MM.1S (cell line): ENCODE measurements at regions not wholly inside any gene's neighbourhood (a gene's known extent, or its start where the extent isn't known, plus 50 kb on each side); places are given as distances from the start of the nearest gene placed in this dataset.

Experiments used
- DNase-seq: peaks from one replicate; pipeline ENCODE4 v3.0.0-alpha.2; 2015
- H2AFZ ChIP-seq: fragments of 300-600 bp; sonication (generic); 2 replicates; pipeline ENCODE4 v1.6.0; 2016; ENCODE audit warnings: antibody characterized with exemption, low read length
- H3F3A ChIP-seq: fragments of 300-600 bp; sonication (generic); 2 replicates; pipeline ENCODE4 v1.6.1; 2016; ENCODE audit warnings: mild to moderate bottlenecking, antibody characterized with exemption, low read length, moderate library complexity, mixed read lengths; ENCODE audit not compliant: insufficient read depth
- H3K27ac ChIP-seq: fragments of 300-600 bp; sonication (generic); 2 replicates; pipeline ENCODE4 v1.5.1; 2016; ENCODE audit warnings: mild to moderate bottlenecking, low read length
- H3K27me3 ChIP-seq: fragments of 300-600 bp; sonication (generic); replicated peaks from 2 replicates; pipeline ENCODE4 v1.6.0; 2016; ENCODE audit warnings: low read length; ENCODE audit not compliant: insufficient read depth
- H3K36me3 ChIP-seq: fragments of 300-600 bp; sonication (generic); replicated peaks from 2 replicates; pipeline ENCODE4 v1.6.1; 2016; ENCODE audit warnings: mild to moderate bottlenecking, low read length, mixed read lengths; ENCODE audit not compliant: insufficient read depth
- H3K4me1 ChIP-seq: fragments of 300-600 bp; sonication (generic); 2 replicates; pipeline ENCODE4 v1.6.1; 2016; ENCODE audit warnings: low read length, mixed read lengths
- H3K4me2 ChIP-seq: fragments of 300-600 bp; sonication (generic); 2 replicates; pipeline ENCODE4 v1.6.0; 2016; ENCODE audit warnings: low read depth, low read length
- H3K4me3 ChIP-seq: fragments of 300-600 bp; sonication (generic); 2 replicates; pipeline ENCODE4 v1.5.1; 2016; ENCODE audit warnings: low read length, mixed read lengths
- H3K79me2 ChIP-seq: fragments of 300-600 bp; sonication (generic); 2 replicates; pipeline ENCODE4 v1.6.1; 2016; ENCODE audit warnings: mixed run types, low read length, mixed read lengths
- H3K9ac ChIP-seq: fragments of 300-600 bp; sonication (generic); 2 replicates; pipeline ENCODE4 v1.6.1; 2016; ENCODE audit warnings: low read length, mixed read lengths
- H3K9me2 ChIP-seq: fragments of 300-600 bp; sonication (generic); replicated peaks from 2 replicates; pipeline ENCODE4 v1.6.1; 2016; ENCODE audit warnings: mild to moderate bottlenecking, low read length, mixed read lengths; ENCODE audit not compliant: insufficient read depth
- H3K9me3 ChIP-seq: fragments of 300-600 bp; sonication (generic); replicated peaks from 2 replicates; pipeline ENCODE4 v1.6.1; 2016; ENCODE audit warnings: mild to moderate bottlenecking, low read length, mixed read lengths; ENCODE audit not compliant: insufficient read depth
- H4K20me1 ChIP-seq: fragments of 300-600 bp; sonication (generic); 2 replicates; pipeline ENCODE4 v1.6.1; 2016; ENCODE audit warnings: mild to moderate bottlenecking, low read length, moderate library complexity, mixed read lengths; ENCODE audit not compliant: insufficient read depth
- EZH2 ChIP-seq: fragments of 300-600 bp; sonication (generic); optimal IDR thresholded peaks from 2 replicates; pipeline ENCODE3; 2017; ENCODE audit warnings: low read depth, mild to moderate bottlenecking, antibody characterized with exemption, low read length, mixed read lengths
- EZH2phosphoT487 ChIP-seq: fragments of 300-600 bp; sonication (generic); IDR thresholded peaks from 2 replicates; pipeline ENCODE4 v1.6.1; 2018; ENCODE audit warnings: antibody characterized with exemption, low read length
- TF ChIP-seq, protein P1 (sequence below): fragments of 300-600 bp; sonication (generic); IDR thresholded peaks from 2 replicates; pipeline ENCODE4 v1.5.1; 2016; ENCODE audit warnings: antibody characterized with exemption, low read length, mixed read lengths

DNA sequence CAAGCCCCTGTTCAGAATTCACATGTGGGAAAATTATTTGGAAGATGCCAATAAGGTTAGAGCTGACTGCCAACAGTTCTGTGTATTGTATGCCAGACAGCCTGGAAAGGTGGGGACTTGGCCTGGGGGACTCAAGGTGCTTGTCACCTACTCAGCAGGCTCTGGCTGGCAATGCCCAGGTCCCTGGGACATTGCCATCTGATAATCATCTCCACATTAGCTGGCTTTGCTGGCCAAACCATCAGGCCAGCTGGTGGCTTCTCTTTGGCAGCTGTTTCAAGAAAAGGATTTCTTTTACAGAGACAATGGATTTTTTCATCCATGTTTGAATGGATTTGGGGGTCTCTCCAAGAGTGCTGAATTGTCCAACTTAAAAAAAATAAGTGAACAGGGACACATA is 165.2 kb downstream of the BRMS1L start:
- TF ChIP-seq, protein P1, sequence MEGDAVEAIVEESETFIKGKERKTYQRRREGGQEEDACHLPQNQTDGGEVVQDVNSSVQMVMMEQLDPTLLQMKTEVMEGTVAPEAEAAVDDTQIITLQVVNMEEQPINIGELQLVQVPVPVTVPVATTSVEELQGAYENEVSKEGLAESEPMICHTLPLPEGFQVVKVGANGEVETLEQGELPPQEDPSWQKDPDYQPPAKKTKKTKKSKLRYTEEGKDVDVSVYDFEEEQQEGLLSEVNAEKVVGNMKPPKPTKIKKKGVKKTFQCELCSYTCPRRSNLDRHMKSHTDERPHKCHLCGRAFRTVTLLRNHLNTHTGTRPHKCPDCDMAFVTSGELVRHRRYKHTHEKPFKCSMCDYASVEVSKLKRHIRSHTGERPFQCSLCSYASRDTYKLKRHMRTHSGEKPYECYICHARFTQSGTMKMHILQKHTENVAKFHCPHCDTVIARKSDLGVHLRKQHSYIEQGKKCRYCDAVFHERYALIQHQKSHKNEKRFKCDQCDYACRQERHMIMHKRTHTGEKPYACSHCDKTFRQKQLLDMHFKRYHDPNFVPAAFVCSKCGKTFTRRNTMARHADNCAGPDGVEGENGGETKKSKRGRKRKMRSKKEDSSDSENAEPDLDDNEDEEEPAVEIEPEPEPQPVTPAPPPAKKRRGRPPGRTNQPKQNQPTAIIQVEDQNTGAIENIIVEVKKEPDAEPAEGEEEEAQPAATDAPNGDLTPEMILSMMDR = no peak
- TF ChIP-seq EZH2 (no peak), EZH2phosphoT487 (no peak)
- Histone ChIP-seq H3K4me3 (no peak overlapping the region), H3K27me3 (no peaks in the 10 kb centered on the region)

DNA sequence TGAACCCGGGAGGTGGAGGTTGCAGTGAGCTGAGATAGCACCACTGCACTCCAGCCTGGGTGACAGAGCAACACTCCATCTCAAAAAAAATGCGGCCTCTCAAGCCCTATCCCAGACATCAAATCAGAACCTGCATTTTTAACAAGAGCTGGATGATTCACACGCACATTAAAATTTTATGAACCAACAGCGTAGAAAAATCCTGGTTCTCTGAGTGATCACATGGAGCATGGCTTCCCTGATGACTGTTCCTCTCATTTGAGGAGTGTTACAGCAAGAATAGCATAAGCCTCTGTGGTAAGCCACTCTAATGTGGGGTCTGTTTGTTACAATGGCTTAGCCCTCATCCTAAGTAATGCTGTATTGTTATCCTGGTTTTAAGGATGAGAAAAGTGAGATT is 163.6 kb downstream of the BRMS1L start:
- H3K9me2 ChIP-seq = no peaks in the 10 kb centered on the region
- no peaks in the 10 kb centered on the region for H3K36me3 ChIP-seq
- H3K9me3 ChIP-seq = no peaks in the 10 kb centered on the region
- no peaks in the 10 kb centered on the region for H4K20me1 ChIP-seq
- no peak overlapping the region for H3K4me2 ChIP-seq
- H3K27me3 ChIP-seq = no peaks in the 10 kb centered on the region
- no peak overlapping the region for H3K27ac ChIP-seq
- TF ChIP-seq, protein P1 = no peak
- no peak for TF ChIP-seq EZH2phosphoT487
- TF ChIP-seq EZH2 = no peak
- no peaks in the 10 kb centered on the region for H3F3A ChIP-seq
- no peaks in the 10 kb centered on the region for H3K4me1 ChIP-seq
- no peak overlapping the region for H3K4me3 ChIP-seq
- no peak overlapping the region for H3K9ac ChIP-seq
- no peak overlapping the region for H2AFZ ChIP-seq
- DNase-seq = no peak
- H3K79me2 ChIP-seq = no peaks in the 10 kb centered on the region

More for the DNA sequence above, 165.2 kb downstream of the BRMS1L start:
- Histone ChIP-seq H3K79me2 (no peaks in the 10 kb centered on the region), H3K27ac (no peak overlapping the region), H3K4me2 (no peak overlapping the region), H3K9ac (no peak overlapping the region), H3F3A (no peaks in the 10 kb centered on the region), H3K9me3 (no peaks in the 10 kb centered on the region), H2AFZ (no peak overlapping the region), H3K9me2 (no peaks in the 10 kb centered on the region), H4K20me1 (no peaks in the 10 kb centered on the region), H3K4me1 (no peaks in the 10 kb centered on the region), H3K36me3 (no peaks in the 10 kb centered on the region)
- no peak for DNase-seq

DNA sequence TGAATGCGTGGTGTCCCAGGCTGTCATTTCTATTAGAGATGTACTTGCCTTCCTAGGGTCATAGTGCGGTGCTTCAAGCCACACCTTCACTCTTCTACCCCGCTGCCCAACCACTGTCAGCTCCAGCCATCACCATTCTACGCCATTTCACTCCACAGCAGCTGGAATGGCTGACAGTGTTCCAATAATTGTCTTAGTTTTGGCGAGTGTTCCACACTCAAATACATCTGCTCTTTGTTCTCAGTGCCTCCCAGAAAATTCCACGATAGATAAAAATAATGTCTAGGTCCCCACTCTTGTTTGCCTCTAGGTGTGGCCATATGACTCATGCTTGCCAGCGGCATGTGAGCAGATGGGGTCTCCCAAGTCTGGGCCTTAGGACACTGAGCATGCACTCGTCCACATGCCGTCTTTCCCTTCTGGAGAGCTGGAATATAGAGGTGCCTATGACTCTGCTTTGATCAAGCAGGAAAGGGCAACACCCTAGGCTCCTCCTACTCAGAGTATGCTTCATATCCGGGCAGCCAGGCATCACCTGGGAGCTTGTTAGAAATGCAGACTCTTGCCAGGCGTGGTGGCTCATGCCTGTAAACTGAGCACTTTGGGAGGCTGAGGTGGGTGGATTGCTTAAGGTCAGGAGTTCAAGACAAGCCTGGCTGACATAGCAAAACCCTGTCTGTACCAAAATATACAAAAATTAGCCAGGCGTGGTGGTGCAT is 163.0 kb downstream of the BRMS1L start:
- Histone ChIP-seq H3K4me2 (no peak overlapping the region), H3F3A (no peaks in the 10 kb centered on the region), H3K27ac (no peak overlapping the region), H3K36me3 (no peaks in the 10 kb centered on the region), H3K9me2 (no peaks in the 10 kb centered on the region), H3K79me2 (no peaks in the 10 kb centered on the region), H3K4me3 (no peak overlapping the region), H3K27me3 (no peaks in the 10 kb centered on the region), H4K20me1 (no peaks in the 10 kb centered on the region), H3K9ac (no peak overlapping the region), H3K4me1 (no peaks in the 10 kb centered on the region), H3K9me3 (no peaks in the 10 kb centered on the region), H2AFZ (no peak overlapping the region)
- TF ChIP-seq EZH2phosphoT487 (no peak), EZH2 (no peak)
- TF ChIP-seq, protein P1 = no peak
- no peak for DNase-seq
